ENCODE measurements at regions not wholly inside any gene's neighbourhood (a gene's known extent, or its start where the extent isn't known, plus 50 kb on each side); places are given as distances from the start of the nearest gene placed in this dataset.
"Not testable (repeated sequence)": the region's sequence is repeated elsewhere in the genome, so short reads cannot be mapped to it uniquely, and the experiment has no call there.

- DNase-seq (ENCODE audit: low spot score) = no peak
These were observed 154.4 kb upstream of the RPL34 start for GRCh38 chr4:108465886-108466500.

DNA sequence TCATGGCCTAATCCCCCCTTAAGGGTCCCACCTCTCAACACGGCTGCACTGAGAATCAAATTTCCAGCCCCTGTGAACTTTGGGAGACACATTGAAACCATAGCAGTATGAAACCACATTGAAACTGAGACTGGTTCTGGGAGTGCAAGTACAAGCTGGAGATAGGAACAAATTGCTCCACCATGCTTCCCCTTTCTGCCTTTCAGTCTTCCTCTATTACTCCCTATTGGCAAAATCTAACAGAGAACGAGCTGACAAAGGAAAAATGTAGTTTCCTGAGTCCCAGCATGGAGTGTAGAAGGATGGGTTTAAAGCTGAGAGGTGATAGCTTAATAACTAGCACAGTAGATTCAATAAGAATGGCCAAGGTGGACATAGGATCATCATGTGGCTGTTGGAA is 161.7 kb upstream of the RPL34 start:
- DNase-seq (ENCODE audit: low spot score) = no peak

DNA sequence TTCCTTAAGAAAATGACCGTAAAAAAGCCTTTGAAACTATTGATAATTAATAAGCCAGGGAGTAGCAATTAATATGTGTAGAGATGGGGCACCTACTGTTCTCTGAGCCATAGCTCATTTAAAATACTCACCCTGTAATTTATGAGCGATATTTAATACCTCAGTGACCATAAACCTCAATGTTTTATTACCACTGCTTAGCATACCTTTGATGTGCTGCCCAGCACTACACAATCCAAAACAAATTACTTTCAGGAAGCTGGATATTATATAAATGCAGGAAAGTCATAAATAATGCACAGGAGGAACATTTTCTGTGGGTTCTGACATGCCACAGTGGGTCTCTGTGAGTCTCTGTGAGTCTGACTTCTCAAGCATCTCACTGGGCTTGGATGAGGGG is 166.1 kb upstream of the RPL34 start:
- DNase-seq (ENCODE audit: low spot score) = peak; percentile 36

GRCh38 chr4:108453366-108453765 is 167.0 kb upstream of the RPL34 start:
- DNase-seq (ENCODE audit: low spot score) = no peak

DNA sequence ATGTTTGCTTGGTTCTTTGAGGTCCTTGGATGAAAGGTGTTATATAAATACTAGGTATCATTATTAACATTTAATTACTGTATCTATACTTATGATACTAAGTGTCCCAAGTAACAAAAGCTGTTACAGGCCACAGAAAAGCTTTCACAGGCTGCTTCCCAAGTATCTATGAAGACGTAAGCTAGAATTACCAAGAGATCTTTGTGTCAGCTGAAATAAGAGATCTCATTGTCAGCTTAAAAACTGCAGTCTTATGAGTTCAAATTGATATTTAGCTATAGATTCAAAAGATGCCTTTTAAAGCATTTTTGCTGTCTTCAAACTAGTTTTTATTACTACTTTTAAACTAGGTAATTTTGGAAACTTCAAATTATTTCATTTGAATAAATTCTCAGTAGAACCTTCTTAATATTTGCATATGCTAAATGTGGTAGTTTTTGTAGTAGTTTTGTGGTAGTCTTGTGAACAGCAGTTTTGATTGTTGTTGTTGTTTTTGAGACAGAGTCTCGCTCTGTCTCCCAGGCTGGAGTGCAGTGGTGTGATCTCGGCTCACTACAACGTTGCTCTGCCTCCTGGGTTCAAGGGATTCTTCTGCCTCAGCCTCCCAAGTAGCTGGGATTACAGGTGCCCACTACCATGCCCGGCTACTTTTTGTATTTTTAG is 170.0 kb upstream of the RPL34 start:
- no peak for DNase-seq (ENCODE audit: low spot score)

GRCh38 chr4:108449129-108449528 is 171.2 kb upstream of the RPL34 start:
- no peak for DNase-seq (ENCODE audit: low spot score)

DNA sequence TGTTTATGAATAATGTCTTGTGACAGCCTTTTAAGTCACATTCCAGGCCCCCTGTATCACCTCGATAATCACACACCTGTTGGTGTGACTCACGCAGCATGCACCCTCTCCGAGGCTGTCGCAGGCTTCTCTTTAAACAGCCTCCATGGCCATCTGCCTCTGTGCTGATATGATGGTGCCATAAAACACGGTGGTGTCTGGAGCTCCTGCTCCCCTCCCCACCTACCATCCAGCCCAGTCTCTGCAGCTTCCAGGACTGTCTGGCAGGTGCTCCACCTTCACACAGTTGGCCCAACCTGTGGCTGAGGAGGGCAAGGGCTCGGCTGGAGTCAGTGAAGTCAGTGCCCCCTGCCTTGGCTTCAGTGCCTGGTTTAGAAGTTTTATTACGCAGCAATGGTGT is 173.8 kb upstream of the RPL34 start:
- no peak for DNase-seq (ENCODE audit: low spot score)

DNA sequence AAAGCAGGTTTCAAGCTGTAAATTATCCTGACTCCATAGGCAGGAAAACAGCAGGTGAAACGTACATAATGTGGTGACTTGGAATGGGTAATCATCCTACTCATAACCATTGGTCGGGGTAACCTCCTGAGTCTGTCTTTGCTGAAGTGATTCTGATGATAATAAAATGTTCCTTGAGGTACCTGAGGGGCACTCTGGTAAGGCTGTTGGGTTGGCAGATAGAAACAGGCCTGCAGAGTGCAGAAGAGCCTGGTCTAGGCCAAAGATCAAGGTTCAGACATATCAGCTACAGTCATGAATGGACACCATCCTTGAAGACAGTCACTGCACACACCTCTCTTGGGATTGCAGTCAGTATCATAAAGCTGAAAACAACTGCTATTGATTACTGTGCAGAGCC is 174.7 kb upstream of the RPL34 start:
- DNase-seq (ENCODE audit: low spot score) = peak; percentile 43

DNA sequence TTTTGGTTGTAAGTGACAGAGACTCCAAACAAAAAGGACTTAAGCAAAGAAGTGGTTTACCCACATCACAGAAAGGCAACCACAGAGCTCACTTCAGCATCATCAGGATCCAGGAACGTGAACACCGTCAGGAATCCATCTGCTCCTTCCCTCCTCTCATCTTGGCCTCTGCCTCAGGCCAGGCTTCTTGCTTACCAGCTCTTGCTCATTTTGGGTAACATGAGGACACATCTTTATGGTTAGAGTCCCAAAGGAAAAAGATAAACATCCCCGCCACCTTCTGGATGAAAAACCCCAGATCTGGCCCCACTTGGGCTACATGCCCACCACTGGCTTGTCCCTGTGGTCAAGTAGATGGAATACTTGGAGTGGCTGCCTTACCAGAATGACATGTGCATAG is 176.8 kb upstream of the RPL34 start:
- no peak for DNase-seq (ENCODE audit: low spot score)

DNA sequence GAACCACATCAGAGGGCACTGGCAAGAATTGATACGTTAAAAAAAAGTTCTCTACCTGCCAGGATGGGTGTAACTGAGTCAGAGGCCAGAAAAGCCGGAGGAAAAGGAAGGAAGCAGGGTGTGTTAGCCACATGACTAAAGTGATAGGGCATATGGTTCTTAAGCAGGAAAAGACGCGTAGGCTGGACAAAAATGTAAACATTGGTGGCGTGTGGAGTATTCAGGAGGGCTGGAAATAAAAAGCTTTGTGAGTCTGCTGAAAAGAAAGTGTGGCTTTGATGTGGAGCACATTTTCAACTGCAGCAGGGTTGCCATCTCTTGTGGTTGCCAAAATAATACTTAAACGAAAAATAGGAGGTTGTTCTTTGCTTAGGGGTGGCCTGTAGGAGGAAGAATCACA is 186.5 kb upstream of the RPL34 start:
- peak; percentile 21 for DNase-seq (ENCODE audit: low spot score)

- not testable (repeated sequence) for DNase-seq (ENCODE audit: low spot score)
These were observed 187.0 kb upstream of the RPL34 start for GRCh38 chr4:108433394-108433793.

DNA sequence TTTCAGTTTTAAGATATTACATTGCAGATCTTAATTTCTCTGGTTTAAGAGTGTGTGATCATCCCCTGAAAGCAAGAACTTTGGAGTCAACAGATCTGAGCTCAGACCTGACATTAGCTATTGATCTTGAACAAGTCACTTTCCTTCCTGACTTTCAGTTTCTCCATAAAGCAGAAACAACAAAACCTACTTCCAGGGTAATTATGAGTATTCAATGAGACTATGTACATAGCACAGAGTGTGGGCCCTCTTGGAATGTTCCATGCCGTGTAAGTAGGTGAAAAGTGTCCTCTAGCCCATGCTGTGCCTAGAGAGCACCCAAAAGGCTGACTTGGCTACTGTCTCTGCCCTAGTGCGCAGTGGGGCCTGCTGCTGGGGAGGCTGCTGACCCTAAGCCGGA is 188.0 kb upstream of the RPL34 start:
- no peak for DNase-seq (ENCODE audit: low spot score)

DNA sequence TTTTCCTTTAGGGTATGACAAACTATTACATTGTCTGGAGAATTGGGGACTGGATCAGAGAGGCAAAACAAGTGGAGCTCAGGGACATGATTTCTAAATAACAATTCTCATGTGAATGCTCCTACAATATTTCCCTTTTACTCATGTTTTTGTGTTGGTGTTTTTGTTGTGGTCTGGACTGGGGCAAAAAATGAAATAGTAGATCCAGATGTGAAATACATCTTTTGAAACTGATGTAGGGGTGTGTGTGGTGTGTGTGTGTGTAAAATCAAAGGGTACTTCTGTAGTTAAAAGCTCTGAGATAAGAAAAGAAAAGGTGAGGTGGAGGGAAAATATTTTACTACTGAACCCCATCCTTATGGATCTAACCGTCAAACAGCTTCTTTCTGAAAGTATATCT is 188.4 kb upstream of the RPL34 start:
- DNase-seq (ENCODE audit: low spot score) = no peak

DNA sequence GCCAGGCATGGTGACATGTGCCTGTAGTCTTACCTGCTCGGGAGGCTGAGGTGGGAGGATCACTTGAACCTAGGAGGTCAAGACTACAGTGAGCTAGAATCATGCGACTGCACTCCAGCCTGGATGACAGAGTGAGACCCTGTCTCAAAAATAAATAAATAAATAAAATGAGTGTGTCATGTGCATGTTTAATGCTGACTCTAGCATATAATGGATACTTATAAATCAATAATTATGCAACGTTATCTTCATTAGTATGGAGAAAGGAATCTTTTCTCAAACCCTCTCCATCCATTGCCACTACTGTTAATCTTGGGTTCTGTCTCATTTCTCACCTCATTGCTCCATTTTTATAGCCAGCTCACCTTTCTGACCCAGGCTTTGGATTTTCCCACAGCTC is 189.5 kb upstream of the RPL34 start:
- no peak for DNase-seq (ENCODE audit: low spot score)

GRCh38 chr4:108429662-108430061 is 190.7 kb upstream of the RPL34 start:
- DNase-seq (ENCODE audit: low spot score) = no peak

GRCh38 chr4:108428923-108429322 is 191.5 kb upstream of the RPL34 start:
- no peak for DNase-seq (ENCODE audit: low spot score)

DNA sequence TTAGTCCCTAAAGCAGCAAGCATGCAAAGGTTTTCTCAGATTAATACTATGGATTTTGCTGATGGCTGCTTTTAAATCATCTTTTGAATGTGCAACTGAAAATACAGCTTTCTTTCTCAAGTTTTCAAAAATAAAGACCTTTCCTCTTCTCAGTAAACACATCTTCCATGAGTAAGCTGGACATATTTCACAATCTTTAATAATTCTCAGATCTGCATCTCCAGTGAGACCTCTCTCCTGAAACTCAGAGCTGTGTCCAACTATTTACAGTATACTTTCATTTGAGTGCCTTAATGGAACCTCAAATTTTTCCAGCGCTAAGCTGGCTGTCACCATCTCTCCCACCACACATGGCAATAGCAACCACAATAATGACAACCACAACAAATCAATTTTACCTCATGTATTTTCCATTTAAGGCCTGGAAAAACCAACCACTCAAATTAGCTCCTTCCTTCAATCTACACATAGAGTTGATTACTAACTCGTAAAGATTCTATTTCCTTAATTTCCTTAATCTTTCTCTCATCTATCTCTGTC is 192.4 kb upstream of the RPL34 start:
- peak; percentile 20 for DNase-seq (ENCODE audit: low spot score)

DNA sequence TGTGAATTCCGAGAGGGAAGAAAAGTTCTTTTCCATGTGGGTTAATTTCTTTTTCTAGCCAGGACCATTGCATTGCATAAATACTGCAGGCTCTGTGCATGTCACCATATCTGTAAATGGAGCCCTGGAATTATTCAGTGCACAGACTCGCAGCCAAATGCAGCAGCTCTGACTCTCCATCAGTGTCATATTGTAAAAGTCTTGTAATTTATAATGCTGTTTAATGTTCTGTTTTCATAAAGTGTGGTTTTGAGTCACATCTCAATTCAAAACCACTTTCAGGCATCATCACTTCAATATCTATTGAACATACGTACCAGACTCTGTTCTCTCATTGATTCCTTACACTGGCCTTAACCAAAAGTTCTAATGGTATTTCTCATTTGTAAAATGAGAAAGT is 193.9 kb upstream of the RPL34 start:
- DNase-seq (ENCODE audit: low spot score) = no peak

GRCh38 chr4:108425988-108426387 is 194.4 kb upstream of the RPL34 start:
- DNase-seq (ENCODE audit: low spot score) = no peak

DNA sequence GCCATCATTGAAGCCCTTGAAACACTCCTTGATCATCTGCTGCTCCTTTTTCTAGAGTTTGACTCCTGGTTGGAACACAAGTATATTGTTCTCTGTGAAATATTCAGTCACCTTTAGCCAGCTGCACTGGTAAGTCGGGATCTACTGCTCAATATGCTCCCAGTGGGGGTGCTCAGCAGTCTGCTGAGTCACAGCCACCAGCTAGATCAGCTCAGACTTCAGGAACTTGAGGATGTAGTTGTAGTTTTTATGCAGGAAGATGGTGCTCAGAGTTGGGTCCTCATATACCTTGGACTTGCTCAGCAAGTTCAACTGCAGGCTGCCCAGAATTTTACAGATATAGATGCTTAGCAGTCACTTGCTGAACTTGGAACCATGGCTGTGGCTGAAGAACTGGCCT is 202.5 kb upstream of the RPL34 start:
- DNase-seq (ENCODE audit: low spot score) = no peak

DNA sequence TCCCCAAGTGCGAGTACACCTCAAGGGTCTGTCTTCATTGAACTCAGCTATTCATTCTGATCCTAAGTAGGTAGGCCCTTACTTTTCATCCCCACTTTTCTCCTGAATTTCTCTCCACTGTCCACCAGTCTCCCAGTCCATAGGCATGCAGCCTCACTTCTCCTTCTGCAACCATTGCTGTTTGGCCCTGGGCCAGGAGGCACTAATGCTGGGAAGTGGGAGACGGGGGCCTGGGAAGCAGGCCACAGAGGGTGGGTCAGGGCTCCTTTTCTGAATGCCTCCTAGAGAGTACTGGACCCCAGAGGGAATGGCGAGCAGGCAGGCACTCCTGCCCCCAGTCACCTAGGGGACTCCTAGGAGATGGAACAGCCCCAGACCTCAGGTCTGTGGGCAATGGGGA is 203.5 kb upstream of the RPL34 start:
- DNase-seq (ENCODE audit: low spot score) = no peak

DNA sequence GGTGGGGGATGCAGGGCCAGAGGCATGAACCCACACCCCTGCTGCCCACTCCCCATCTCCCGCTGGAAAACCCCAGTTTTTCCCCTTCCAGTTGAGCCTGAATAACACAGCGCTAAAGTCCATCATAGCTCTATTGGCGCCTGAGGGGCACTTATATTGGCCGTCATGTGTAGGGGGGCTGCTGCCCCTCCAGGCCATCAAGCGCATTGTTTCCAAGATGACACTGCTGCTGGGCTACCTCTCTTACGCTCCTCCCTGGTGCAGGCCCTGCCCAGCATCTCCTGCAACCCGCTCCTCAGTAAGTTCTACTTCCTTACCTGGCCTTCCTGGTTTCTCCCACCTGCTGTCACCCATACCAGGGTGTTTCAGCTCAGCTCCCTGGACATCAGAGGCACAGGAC is 205.0 kb upstream of the RPL34 start:
- DNase-seq (ENCODE audit: low spot score) = no peak

GRCh38 chr4:108411836-108412235 is 208.5 kb upstream of the RPL34 start:
- DNase-seq (ENCODE audit: low spot score) = no peak

GRCh38 chr4:108409691-108410090 is 210.7 kb upstream of the RPL34 start:
- DNase-seq (ENCODE audit: low spot score) = not testable (repeated sequence)
